ENCODE measurements at regions not wholly inside any gene's neighbourhood (a gene's known extent, or its start where the extent isn't known, plus 50 kb on each side); places are given as distances from the start of the nearest gene placed in this dataset.

DNA sequence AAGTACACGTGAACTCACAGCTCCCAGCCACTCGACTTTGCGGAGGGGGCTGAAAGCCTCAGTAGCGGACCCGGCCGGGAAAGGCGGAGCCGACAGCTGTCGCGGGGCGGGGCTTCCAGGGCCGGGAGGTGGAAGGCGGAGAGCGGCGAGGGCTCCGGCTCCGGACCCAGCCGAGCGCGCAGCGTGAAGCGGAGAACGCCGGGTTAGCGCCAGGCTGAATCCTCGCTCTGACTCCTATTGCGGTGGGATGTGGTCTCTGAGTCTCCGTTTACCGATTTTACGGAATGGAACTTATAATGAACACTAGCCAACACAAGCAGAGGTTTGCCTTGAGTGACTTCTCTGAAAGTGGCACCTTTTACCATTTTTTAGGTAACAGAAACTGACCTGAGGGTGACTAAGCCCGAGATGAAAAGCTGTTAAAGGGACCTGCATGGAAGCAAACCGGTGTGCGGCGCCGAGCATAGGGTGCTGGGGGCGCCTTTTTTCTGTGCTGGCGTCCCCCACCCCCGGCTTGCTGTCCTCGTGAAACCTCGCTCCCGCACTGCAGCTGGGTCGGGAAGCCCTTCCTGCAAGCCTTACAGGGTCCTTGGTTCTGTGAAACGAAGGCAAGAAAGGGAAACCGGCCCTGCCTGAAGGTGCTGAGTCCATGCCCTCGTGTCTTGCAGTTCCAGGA is 72.9 kb downstream of the EN1 start (continued):
- TF ChIP-seq, protein P1, sequence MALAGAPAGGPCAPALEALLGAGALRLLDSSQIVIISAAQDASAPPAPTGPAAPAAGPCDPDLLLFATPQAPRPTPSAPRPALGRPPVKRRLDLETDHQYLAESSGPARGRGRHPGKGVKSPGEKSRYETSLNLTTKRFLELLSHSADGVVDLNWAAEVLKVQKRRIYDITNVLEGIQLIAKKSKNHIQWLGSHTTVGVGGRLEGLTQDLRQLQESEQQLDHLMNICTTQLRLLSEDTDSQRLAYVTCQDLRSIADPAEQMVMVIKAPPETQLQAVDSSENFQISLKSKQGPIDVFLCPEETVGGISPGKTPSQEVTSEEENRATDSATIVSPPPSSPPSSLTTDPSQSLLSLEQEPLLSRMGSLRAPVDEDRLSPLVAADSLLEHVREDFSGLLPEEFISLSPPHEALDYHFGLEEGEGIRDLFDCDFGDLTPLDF (CRISPR knock-in tag; IDR thresholded peaks at IDR 0.05), result no peak
- TF ChIP-seq TEAD1 (CRISPR knock-in tag; IDR thresholded peaks at IDR 0.05), result no peak
- 0 out of 2 replicates have a peak, but pooled peaks have one; percentile 34 for TF ChIP-seq FOXP1 (CRISPR knock-in tag; IDR thresholded peaks at IDR 0.05; ENCODE audit: borderline replicate concordance)
- no peak for TF ChIP-seq CREB1 (CRISPR knock-in tag; IDR thresholded peaks at IDR 0.05)

DNA sequence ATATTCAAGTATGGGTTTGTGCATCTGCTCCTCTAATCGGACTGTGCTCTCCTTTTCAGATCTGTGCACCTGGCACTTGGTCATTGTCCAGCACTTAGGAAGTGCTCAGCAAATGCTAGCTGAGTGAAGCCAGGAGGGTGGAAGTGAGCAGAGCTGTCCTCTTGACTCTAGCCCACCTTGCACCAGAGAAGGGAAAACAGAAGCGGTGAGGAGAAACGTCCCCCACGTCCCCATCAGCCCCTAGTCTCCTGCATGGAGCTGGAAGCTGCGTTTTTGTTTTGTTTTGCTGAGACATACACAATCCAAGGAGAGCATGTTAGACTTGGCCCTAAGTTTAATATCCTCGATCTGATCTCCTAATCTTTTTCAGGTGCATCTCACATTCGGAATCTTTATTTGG is 73.6 kb downstream of the EN1 start:
- DNase-seq (ENCODE audit: low spot score) (no peak), ATAC-seq (no peak)
- H3K9me3 Mint-ChIP-seq, result no peaks in the 10 kb centered on the region; the same call in 1 of the 2 replicates
- POLR2A ChIA-PET, result no interaction called here
- CTCF ChIA-PET, result interaction anchor here (1.5 to 1.6 kb wide), 3 partner anchors 10 to 82 kb away, joined by 4 to 8 read pairs (median 4); no protein-coding TSS in a partner anchor
- H3K4me1 Mint-ChIP-seq, result peaks cover 19% of the 10 kb centered on the region
- no peaks in the 10 kb centered on the region for H3K36me3 Mint-ChIP-seq
- no peak for TF ChIP-seq CREM (CRISPR knock-in tag; IDR thresholded peaks at IDR 0.05)
- TF ChIP-seq IRF2 (CRISPR knock-in tag; IDR thresholded peaks at IDR 0.05; ENCODE audit: borderline replicate concordance, low read depth), result no peak
- H3K27me3 Mint-ChIP-seq (ENCODE audit: low read depth), result peaks cover 69% of the 10 kb centered on the region
- H3K27ac Mint-ChIP-seq, result no peak overlapping the region
- H3K4me3 Mint-ChIP-seq, result peak overlapping the region; percentile 71

DNA sequence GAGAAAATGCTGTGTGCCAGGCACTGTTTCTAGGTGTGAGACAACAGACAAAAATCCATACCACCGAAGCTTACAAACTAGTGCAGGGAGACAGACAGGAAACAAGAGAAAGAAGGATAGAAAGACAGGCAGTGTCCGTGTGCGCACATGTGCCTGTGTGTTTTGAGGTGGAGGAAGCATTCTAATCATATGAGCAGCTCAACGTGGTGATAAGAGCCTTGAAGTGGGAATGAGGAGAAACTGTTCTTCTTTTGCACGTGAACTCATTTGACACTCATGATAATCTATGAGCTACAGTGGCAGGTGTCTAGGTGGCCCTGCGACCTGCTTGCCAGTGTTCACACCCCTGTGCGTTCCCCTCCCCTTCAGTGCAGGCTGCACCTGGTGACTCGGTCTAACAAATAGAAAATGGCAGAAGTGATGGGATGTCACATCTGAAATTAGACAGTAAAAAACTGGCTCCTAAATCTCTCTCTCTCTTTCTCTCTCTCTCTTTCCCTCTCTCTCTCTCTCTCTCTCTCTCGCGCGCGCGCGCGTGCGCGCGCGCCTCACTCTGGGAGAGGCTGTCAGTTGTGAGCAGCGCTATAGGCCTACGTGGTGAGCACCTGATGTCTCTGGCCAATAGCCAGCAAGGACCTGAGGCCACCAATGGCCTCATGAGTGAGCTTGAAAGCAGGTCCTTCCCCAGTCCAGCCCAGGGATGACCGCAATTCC is 74.8 kb downstream of the EN1 start:
- peaks cover 21% of the 10 kb centered on the region for H3K4me1 Mint-ChIP-seq
- H3K27me3 Mint-ChIP-seq (ENCODE audit: low read depth), result peaks cover 71% of the 10 kb centered on the region
- POLR2A ChIA-PET, result interaction anchor here (0.6 kb wide), 1 partner anchor 25 kb away, joined by 3 read pairs; no protein-coding TSS in a partner anchor
- no peaks in the 10 kb centered on the region for H3K36me3 Mint-ChIP-seq
- CTCF ChIA-PET, result interaction anchor here (1.0 to 1.9 kb wide), 3 partner anchors 83 to 726 kb away, joined by 3 to 5 read pairs (median 3); no protein-coding TSS in a partner anchor
- DNase-seq (ENCODE audit: low spot score) (no peak), ATAC-seq (no peak)
- H3K4me3 Mint-ChIP-seq, result no peak overlapping the region
- no peaks in the 10 kb centered on the region for H3K9me3 Mint-ChIP-seq
- no peak overlapping the region for H3K27ac Mint-ChIP-seq
- no peak for TF ChIP-seq SMAD3 (CRISPR knock-in tag; IDR thresholded peaks at IDR 0.05; ENCODE audit: borderline replicate concordance)
- no peak for TF ChIP-seq RORB (CRISPR knock-in tag; IDR thresholded peaks at IDR 0.05)
- TF ChIP-seq, protein P2, sequence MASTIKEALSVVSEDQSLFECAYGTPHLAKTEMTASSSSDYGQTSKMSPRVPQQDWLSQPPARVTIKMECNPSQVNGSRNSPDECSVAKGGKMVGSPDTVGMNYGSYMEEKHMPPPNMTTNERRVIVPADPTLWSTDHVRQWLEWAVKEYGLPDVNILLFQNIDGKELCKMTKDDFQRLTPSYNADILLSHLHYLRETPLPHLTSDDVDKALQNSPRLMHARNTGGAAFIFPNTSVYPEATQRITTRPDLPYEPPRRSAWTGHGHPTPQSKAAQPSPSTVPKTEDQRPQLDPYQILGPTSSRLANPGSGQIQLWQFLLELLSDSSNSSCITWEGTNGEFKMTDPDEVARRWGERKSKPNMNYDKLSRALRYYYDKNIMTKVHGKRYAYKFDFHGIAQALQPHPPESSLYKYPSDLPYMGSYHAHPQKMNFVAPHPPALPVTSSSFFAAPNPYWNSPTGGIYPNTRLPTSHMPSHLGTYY (CRISPR knock-in tag; IDR thresholded peaks at IDR 0.05), result no peak
- TF ChIP-seq, protein P3, sequence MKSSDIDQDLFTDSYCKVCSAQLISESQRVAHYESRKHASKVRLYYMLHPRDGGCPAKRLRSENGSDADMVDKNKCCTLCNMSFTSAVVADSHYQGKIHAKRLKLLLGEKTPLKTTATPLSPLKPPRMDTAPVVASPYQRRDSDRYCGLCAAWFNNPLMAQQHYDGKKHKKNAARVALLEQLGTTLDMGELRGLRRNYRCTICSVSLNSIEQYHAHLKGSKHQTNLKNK (CRISPR knock-in tag; IDR thresholded peaks at IDR 0.05), result no peak
- TF ChIP-seq ZNF317 (CRISPR knock-in tag; IDR thresholded peaks at IDR 0.05; ENCODE audit: borderline replicate concordance, low read depth), result no peak
- TF ChIP-seq NR1H2 (CRISPR knock-in tag; IDR thresholded peaks at IDR 0.05), result no peak
- no peak for TF ChIP-seq SMAD4 (CRISPR knock-in tag; IDR thresholded peaks at IDR 0.05)
- TF ChIP-seq GTF2I (CRISPR knock-in tag; conservative IDR thresholded peaks at IDR 0.05), result no peak
- TF ChIP-seq SOX15 (CRISPR knock-in tag; IDR thresholded peaks at IDR 0.05), result no peak
- no peak for TF ChIP-seq NFYB (CRISPR knock-in tag; conservative IDR thresholded peaks at IDR 0.05; ENCODE audit: low read depth)
- TF ChIP-seq NFATC4 (CRISPR knock-in tag; IDR thresholded peaks at IDR 0.05), result no peak
- TF ChIP-seq, protein P4, sequence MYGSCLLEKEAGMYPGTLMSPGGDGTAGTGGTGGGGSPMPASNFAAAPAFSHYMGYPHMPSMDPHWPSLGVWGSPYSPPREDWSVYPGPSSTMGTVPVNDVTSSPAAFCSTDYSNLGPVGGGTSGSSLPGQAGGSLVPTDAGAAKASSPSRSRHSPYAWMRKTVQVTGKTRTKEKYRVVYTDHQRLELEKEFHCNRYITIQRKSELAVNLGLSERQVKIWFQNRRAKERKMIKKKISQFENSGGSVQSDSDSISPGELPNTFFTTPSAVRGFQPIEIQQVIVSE (CRISPR knock-in tag; IDR thresholded peaks at IDR 0.05; ENCODE audit: borderline replicate concordance), result no peak
- TF ChIP-seq TP53 (CRISPR knock-in tag; IDR thresholded peaks at IDR 0.05), result no peak
- TF ChIP-seq, protein P5, sequence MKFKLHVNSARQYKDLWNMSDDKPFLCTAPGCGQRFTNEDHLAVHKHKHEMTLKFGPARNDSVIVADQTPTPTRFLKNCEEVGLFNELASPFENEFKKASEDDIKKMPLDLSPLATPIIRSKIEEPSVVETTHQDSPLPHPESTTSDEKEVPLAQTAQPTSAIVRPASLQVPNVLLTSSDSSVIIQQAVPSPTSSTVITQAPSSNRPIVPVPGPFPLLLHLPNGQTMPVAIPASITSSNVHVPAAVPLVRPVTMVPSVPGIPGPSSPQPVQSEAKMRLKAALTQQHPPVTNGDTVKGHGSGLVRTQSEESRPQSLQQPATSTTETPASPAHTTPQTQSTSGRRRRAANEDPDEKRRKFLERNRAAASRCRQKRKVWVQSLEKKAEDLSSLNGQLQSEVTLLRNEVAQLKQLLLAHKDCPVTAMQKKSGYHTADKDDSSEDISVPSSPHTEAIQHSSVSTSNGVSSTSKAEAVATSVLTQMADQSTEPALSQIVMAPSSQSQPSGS (CRISPR knock-in tag; IDR thresholded peaks at IDR 0.05; ENCODE audit: borderline replicate concordance, low read depth), result no peak
- TF ChIP-seq CTCF (IDR thresholded peaks at IDR 0.05), result no peak
- no peak for TF ChIP-seq EMX1 (CRISPR knock-in tag; IDR thresholded peaks at IDR 0.05)

Measured in WTC11 (cell line).